ENCODE measurements at regions not wholly inside any gene's neighbourhood (a gene's known extent, or its start where the extent isn't known, plus 50 kb on each side); places are given as distances from the start of the nearest gene placed in this dataset.

GRCh38 chr12:22124987-22125386, 79.0 kb downstream of the CMAS start:
- TF ChIP-seq, protein P1, sequence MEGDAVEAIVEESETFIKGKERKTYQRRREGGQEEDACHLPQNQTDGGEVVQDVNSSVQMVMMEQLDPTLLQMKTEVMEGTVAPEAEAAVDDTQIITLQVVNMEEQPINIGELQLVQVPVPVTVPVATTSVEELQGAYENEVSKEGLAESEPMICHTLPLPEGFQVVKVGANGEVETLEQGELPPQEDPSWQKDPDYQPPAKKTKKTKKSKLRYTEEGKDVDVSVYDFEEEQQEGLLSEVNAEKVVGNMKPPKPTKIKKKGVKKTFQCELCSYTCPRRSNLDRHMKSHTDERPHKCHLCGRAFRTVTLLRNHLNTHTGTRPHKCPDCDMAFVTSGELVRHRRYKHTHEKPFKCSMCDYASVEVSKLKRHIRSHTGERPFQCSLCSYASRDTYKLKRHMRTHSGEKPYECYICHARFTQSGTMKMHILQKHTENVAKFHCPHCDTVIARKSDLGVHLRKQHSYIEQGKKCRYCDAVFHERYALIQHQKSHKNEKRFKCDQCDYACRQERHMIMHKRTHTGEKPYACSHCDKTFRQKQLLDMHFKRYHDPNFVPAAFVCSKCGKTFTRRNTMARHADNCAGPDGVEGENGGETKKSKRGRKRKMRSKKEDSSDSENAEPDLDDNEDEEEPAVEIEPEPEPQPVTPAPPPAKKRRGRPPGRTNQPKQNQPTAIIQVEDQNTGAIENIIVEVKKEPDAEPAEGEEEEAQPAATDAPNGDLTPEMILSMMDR (IDR thresholded peaks at IDR 0.05; ENCODE audit: low read length), result no peak
- TF ChIP-seq EZH2 (IDR thresholded peaks at IDR 0.05; ENCODE audit: borderline replicate concordance, low read length), result no peak

Data from OCI-LY1 (cell line).